HK-2 (cell line): ENCODE measurements at regions not wholly inside any gene's neighbourhood (a gene's known extent, or its start where the extent isn't known, plus 50 kb on each side); places are given as distances from the start of the nearest gene placed in this dataset.

Experiments
- DNase-seq: peaks from one replicate; pipeline ENCODE4 v3.0.0-alpha.2; 2018; ENCODE audit not compliant: unreplicated experiment

DNA sequence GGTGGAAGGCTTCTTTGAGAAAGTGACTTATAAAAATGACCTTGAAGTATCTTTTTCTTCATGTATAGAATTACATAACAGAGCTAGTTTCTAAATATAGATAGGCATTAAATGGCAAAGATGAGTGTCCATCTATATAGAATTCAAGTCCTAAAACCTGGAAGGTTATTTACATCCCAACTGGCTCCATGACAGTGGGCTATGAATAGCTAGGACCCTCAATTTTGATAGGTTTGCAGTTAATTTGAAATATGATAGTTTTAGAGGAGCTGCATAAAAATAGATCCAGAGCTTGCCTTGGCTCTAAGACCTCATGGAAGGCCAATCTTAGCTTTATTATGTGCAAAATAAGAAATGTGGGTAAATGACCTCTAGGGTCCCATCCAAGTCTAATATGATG is 310.6 kb upstream of the CITED2 start:
- DNase-seq: no peak

- no peak for DNase-seq
These were observed 306.4 kb upstream of the CITED2 start for GRCh38 chr6:139680819-139681218.

- no peak for DNase-seq
These were observed 305.2 kb upstream of the CITED2 start for GRCh38 chr6:139679516-139680179.

- no peak for DNase-seq
These were observed 302.3 kb upstream of the CITED2 start for GRCh38 chr6:139676718-139677117.

DNA sequence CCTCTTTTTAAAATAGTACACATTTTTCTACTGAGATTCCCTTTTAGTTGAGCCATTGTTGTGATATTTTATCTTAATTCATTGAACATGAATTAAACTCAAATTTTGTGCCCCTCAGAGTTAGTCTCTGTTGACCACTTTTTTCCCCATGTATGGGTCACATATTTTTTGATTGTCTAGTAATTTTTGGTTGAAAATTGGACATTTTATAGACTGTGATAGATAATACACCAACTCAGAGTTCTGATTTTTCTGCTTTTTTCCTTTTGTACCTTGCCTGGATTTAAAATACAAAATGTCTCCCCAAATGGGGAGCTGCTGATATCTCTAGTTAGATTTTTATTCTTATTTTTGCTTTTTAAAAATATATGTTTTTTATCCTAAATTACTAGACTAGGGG is 291.8 kb upstream of the CITED2 start:
- no peak for DNase-seq

GRCh38 chr6:139663996-139664395 is 289.5 kb upstream of the CITED2 start:
- no peak for DNase-seq

DNA sequence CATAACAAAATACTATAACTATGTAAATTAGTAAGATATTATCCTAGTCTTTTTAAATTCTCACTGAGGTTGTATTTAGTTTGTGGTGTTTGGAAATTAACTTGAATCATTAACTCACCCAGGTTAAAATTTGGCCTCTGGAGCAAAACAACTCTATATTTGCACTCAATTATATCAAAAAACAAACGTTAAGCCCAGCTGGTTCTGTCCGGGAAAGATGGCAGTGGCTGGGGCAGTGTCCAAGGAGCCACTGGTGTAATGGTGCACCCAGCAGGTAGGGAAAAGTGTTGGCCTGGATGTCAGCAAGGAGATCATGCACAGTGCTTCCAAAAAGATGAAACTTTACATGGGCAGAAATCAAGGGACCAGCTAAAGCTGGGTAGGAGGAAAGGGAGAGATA is 285.3 kb upstream of the CITED2 start:
- DNase-seq: no peak

DNA sequence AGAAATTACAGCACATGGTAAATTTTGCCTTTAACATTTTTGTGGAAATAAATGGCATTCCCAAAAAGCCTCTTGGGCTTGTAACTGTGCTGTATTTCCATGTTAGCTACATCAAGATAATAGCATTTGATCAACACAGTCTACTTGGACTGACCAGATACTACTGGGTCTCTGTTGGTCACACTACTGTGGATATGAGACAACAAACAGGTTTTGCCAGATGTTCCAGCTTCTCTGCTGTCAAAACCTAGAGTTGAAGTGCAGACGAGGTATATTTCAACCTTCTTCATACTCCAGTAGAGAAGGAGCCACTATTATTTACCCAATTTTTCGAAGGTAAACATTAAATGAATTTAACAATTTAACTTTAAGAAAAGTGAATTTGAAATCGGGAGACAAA is 284.7 kb upstream of the CITED2 start:
- no peak for DNase-seq

GRCh38 chr6:139657119-139657518 is 282.7 kb upstream of the CITED2 start:
- DNase-seq: no peak

GRCh38 chr6:139655783-139656705 is 281.6 kb upstream of the CITED2 start:
- no peak for DNase-seq

DNA sequence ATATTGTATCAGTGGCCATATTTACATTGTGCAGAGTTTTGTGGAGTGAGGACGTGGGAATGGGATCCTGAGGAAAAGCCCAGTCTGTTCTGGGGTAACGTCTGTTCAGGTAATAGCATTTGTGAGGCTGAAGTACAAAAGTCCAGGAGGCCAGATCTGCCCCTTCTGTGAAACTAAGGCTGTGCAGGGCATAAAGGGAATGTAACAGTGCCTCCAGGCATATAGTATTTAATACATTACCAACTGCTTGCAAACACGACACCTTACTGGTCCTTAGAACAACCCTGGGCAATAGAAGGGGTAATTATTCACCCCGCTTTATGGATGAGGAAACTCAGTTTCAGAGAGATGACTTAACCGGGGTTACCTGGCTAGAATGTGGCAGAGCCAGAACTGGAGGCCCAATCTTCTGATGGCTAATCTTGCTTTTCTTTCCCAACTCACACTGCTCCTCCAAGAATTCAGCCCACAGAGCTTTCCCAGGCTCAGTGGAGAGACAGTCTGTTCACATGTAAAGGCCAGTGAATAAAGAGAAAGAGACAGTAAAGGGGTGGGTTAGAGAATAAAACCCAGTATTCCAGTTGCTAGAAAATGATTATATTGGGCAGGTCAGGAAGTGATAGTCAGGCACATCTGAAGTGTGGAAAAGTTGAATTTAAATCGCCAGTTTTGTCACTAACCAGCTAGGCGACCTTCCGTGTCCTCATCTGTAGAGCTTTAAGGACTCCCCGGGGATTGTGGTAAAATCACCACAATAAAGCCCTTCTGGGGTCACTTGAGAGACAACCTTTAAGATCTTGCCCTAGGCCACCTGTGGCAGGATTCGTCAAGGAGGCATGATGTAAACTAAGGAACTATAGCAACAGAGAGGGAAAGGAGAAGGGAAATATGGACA is 280.7 kb upstream of the CITED2 start:
- no peak for DNase-seq

GRCh38 chr6:139654309-139654708 is 279.9 kb upstream of the CITED2 start:
- DNase-seq: no peak

DNA sequence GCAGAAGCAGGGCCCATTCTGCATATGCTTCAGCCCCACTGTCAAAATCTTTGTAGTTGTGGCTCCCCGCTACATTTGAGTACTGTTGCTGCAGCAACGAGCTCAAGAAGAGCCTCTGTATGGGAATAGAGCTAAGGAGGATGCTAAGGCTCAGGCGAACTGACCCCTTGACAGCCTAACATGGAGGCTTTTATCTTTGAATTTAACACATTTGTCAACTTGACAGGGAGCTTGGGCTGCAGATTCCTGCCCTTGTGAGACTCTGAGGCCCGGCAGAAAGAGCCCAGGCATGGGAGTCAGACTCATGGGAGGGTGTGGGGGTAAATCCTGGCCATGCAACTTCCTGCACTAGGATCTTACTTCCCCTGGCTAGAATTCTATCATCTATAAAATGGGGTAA is 278.7 kb upstream of the CITED2 start:
- no peak for DNase-seq

DNA sequence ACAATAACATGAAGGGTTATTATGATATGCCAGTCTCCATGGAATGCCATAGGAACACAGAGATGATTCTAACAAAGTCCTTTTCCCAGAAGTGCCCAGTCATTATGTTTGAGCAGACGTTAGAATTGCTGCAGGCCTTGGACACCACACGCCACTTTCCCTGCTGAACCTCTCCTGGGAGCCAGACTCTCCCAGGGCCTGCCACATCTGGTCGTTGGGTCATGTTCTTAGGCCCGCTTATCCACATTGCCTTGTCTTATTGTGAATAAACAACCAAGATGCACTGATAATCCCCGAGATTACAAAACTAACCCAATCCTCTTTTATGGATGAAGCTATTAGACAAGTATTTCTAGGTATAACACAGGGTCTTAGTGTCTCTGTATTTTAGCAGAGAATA is 276.5 kb upstream of the CITED2 start:
- DNase-seq: no peak

- no peak for DNase-seq
These were observed 275.3 kb upstream of the CITED2 start for GRCh38 chr6:139649732-139650131.

GRCh38 chr6:139649128-139649527 is 274.7 kb upstream of the CITED2 start:
- DNase-seq: no peak

- no peak for DNase-seq
These were observed 274.1 kb upstream of the CITED2 start for GRCh38 chr6:139648430-139649000.

DNA sequence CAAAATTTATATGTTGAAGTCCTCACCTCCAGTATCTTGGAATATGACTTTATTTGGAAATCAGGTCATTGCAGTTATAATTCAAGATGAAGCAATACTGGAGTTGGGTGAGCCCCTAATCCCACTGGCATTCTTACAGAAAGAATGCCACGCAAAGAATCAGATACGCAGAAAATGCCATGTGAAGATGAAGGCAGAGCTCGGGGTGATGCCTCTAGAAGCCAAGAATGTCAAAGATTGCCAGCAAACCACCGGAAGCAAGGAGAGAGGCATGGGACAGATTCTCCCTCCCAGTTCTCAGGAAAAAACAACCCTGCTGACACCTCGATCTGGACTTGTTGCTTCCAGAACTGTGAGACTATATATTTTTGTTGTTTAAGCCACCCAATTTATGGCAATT is 273.4 kb upstream of the CITED2 start:
- no peak for DNase-seq

DNA sequence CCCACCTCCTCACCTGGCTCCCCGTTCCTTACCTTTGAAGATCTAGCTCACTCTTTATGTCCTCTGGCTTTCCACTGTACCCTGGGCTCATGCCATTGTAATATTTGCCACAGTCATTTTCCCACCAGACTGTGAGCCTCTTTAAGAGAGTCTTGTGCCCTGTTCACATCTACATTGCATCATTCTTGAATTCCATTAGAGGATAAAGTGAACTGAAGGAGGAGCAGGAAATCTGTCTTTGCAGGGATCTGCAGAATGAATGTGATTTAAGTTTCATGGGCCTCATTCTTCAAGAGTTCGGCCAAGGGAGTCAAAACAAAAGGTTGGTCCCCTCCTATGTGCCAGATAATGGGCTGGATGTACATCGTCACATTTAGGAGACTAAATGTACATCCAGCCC is 272.6 kb upstream of the CITED2 start:
- no peak for DNase-seq

GRCh38 chr6:139644821-139645220 is 270.4 kb upstream of the CITED2 start:
- DNase-seq: no peak

GRCh38 chr6:139643986-139644385 is 269.5 kb upstream of the CITED2 start:
- DNase-seq: no peak

DNA sequence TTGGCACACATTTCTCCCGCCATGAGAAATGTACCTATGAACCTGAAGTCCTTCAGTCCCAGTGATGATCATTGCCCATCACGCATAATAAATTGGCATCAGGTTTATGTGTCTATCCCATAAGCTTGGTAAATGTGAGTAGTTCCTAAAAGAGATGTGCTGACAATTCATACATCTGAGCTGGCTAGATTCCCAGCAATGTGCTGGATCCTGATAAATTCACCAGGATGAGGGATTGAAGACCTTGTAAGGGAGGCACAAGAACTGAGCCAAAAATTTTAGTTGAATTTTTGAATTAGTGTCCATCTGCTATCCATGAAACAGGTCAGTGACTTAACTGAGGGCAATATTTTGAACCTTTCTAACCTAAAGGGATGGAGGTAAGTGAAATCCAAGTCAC is 267.9 kb upstream of the CITED2 start:
- DNase-seq: no peak
